Neural progenitor cell (in vitro differentiated cells): ENCODE measurements at regions not wholly inside any gene's neighbourhood (a gene's known extent, or its start where the extent isn't known, plus 50 kb on each side); places are given as distances from the start of the nearest gene placed in this dataset.

Experiments
- DNase-seq: peaks from one replicate; pipeline ENCODE4 v3.0.0-alpha.2; 2016; ENCODE audit warnings: low spot score
- H2AFZ ChIP-seq: fragments of 200-600 bp; sonication (generic); replicated peaks from 2 replicates; pipeline ENCODE4 v1.6.1; 2016; ENCODE audit warnings: antibody characterized with exemption
- H3F3A ChIP-seq: fragments of 200-600 bp; sonication (generic); 2 replicates; pipeline ENCODE4 v1.6.1; 2016; ENCODE audit warnings: antibody characterized with exemption, low read depth
- H3K27ac ChIP-seq: fragments of 200-600 bp; sonication (generic); 2 replicates; pipeline ENCODE4 v1.5.1; 2016; ENCODE audit warnings: mild to moderate bottlenecking
- H3K27me3 ChIP-seq: fragments of 200-600 bp; sonication (generic); 2 replicates; pipeline ENCODE4 v1.6.1; 2016; ENCODE audit warnings: mild to moderate bottlenecking, moderate library complexity
- H3K36me3 ChIP-seq: fragments of 200-600 bp; sonication (generic); 2 replicates; pipeline ENCODE4 v1.5.1; 2016
- H3K4me1 ChIP-seq: fragments of 200-600 bp; sonication (generic); 2 replicates; pipeline ENCODE4 v1.6.1; 2016; ENCODE audit warnings: mixed run types
- H3K4me2 ChIP-seq: fragments of 200-600 bp; sonication (generic); 2 replicates; pipeline ENCODE4 v1.6.1; 2016
- H3K4me3 ChIP-seq: fragments of 200-600 bp; sonication (generic); 2 replicates; pipeline ENCODE4 v1.5.1; 2016
- H3K79me2 ChIP-seq: fragments of 200-600 bp; sonication (generic); 2 replicates; pipeline ENCODE4 v1.6.1; 2016; ENCODE audit warnings: low read depth
- H3K9ac ChIP-seq: fragments of 200-600 bp; sonication (generic); 2 replicates; pipeline ENCODE4 v1.6.1; 2016
- H3K9me3 ChIP-seq: fragments of 200-600 bp; sonication (generic); 2 replicates; pipeline ENCODE4 v1.5.1; 2016; ENCODE audit warnings: low read depth
- H4K20me1 ChIP-seq: fragments of 200-600 bp; sonication (generic); 2 replicates; pipeline ENCODE4 v1.6.1; 2016; ENCODE audit warnings: low read depth
- H3K27ac Mint-ChIP-seq: 3 replicates; pipeline ENCODE4 v1.8.0; 2021; ENCODE audit warnings: mixed read lengths
- H3K27me3 Mint-ChIP-seq: 2 replicates; pipeline ENCODE4 v1.8.0; 2022; ENCODE audit warnings: low read depth, mild to moderate bottlenecking, inconsistent platforms, moderate library complexity, mixed read lengths; ENCODE audit not compliant: insufficient read depth
- H3K36me3 Mint-ChIP-seq: 3 replicates; pipeline ENCODE4 v1.8.0; 2021; ENCODE audit warnings: mixed read lengths
- H3K4me1 Mint-ChIP-seq: 3 replicates; pipeline ENCODE4 v1.8.0; 2021; ENCODE audit warnings: mixed read lengths
- H3K4me3 Mint-ChIP-seq: 3 replicates; pipeline ENCODE4 v1.8.0; 2021; ENCODE audit warnings: mild to moderate bottlenecking, moderate library complexity, mixed read lengths
- H3K9me3 Mint-ChIP-seq: 3 replicates; pipeline ENCODE4 v1.8.0; 2020; ENCODE audit warnings: mixed read lengths
- CTCF ChIP-seq: fragments of 200-600 bp; sonication (generic); IDR thresholded peaks from 2 replicates; pipeline ENCODE4 v1.5.1; 2017; ENCODE audit warnings: antibody characterized with exemption, mild to moderate bottlenecking
- EZH2 ChIP-seq: fragments of 200-600 bp; sonication (generic); IDR thresholded peaks from 2 replicates; pipeline ENCODE4 v1.6.1; 2017; ENCODE audit warnings: antibody characterized with exemption, mild to moderate bottlenecking, moderate library complexity
- EZH2phosphoT487 ChIP-seq: fragments of 200-600 bp; sonication (generic); IDR thresholded peaks from 2 replicates; pipeline ENCODE4 v1.6.1; 2017; ENCODE audit warnings: antibody characterized with exemption

DNA sequence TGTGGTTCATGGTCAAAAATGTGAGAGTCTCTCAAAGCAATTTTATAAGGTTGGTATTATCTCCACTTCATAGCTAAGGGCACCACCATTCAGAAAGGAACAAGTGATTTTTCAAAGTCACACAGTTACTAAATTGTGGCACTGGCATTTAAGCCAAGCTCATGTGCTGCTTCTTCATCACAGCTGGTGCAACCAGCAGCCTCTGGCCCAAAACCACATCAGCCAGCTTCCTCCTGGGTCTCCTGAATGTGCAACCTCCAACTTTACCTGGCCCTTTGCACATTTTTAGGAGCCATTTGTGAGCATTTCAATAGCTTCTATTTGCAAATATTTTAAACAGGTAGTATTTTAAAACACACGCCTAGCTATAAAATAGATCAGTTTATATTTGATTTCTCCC lies 293.7 kb downstream of the BCL11A start:
- peaks cover 28% of the 10 kb centered on the region for H3K4me1 Mint-ChIP-seq
- H3K27me3 Mint-ChIP-seq: peaks cover 8% of the 10 kb centered on the region

GRCh38 chr2:60252581-60253150 lies 300.8 kb downstream of the BCL11A start:
- H3K4me2 ChIP-seq: no peak overlapping the region
- H3K4me3 ChIP-seq: no peak overlapping the region
- H3K27ac ChIP-seq: no peak overlapping the region
- H3K4me1 Mint-ChIP-seq: peaks cover 4% of the 10 kb centered on the region
- H3K27me3 ChIP-seq: no peaks in the 10 kb centered on the region
- peaks cover 6% of the 10 kb centered on the region for H3K4me1 ChIP-seq
- no peaks in the 10 kb centered on the region for H3K36me3 ChIP-seq
- no peaks in the 10 kb centered on the region for H3K79me2 ChIP-seq
- no peaks in the 10 kb centered on the region for H3K9me3 Mint-ChIP-seq
- H3K27me3 Mint-ChIP-seq: no peaks in the 10 kb centered on the region
- no peak overlapping the region for H3K27ac Mint-ChIP-seq
- H3K4me3 Mint-ChIP-seq: no peak overlapping the region
- no peak overlapping the region for H3K9ac ChIP-seq
- H3K36me3 Mint-ChIP-seq: no peaks in the 10 kb centered on the region
- no peaks in the 10 kb centered on the region for H4K20me1 ChIP-seq
- TF ChIP-seq EZH2phosphoT487 (no peak), CTCF (no peak), EZH2 (no peak)
- no peak overlapping the region for H2AFZ ChIP-seq
- H3K9me3 ChIP-seq: no peaks in the 10 kb centered on the region
- peaks cover 6% of the 10 kb centered on the region for H3F3A ChIP-seq
- DNase-seq: no peak

More for the DNA sequence above, 293.7 kb downstream of the BCL11A start:
- H3K27ac ChIP-seq: no peak overlapping the region
- no peak overlapping the region for H3K9ac ChIP-seq
- DNase-seq: no peak
- H3K36me3 Mint-ChIP-seq: no peaks in the 10 kb centered on the region
- peaks cover 3% of the 10 kb centered on the region for H3K9me3 Mint-ChIP-seq
- H4K20me1 ChIP-seq: no peaks in the 10 kb centered on the region
- H3K4me1 ChIP-seq: peaks cover 13% of the 10 kb centered on the region
- H3K4me3 Mint-ChIP-seq: no peak overlapping the region
- no peaks in the 10 kb centered on the region for H3F3A ChIP-seq
- H3K4me3 ChIP-seq: no peak overlapping the region
- H3K27me3 ChIP-seq: no peaks in the 10 kb centered on the region
- no peak overlapping the region for H3K4me2 ChIP-seq
- H3K9me3 ChIP-seq: no peaks in the 10 kb centered on the region
- no peaks in the 10 kb centered on the region for H3K79me2 ChIP-seq
- TF ChIP-seq EZH2phosphoT487 (no peak), CTCF (no peak), EZH2 (no peak)
- no peak overlapping the region for H2AFZ ChIP-seq
- no peak overlapping the region for H3K27ac Mint-ChIP-seq
- no peaks in the 10 kb centered on the region for H3K36me3 ChIP-seq

DNA sequence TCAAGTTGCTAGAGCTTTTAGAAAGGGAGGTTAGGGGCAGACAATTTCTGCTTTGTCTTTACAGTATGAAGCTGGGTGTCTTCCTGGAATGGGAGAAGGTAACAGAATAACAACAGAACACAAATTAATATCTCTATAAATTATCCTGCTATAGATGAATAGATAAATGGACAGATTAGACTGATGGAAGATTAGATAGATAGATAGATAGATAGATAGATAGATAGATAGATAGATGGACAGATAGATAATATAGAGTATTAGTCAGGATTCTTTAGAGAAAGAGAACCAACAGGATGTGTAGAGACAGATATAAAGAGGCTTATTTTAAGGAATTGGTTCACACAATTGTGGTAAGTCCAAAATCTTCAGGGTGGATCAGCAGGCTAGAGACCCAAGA lies 302.2 kb downstream of the BCL11A start:
- no peak for TF ChIP-seq EZH2
- no peak for TF ChIP-seq EZH2phosphoT487
- TF ChIP-seq CTCF: no peak
- Histone ChIP-seq H3K27me3 (no peaks in the 10 kb centered on the region), H3K79me2 (no peaks in the 10 kb centered on the region), H3K9me3 (no peaks in the 10 kb centered on the region), H4K20me1 (no peaks in the 10 kb centered on the region), H3F3A (peaks cover 20% of the 10 kb centered on the region), H3K4me1 (peaks cover 15% of the 10 kb centered on the region), H3K9ac (no peak overlapping the region), H3K36me3 (no peaks in the 10 kb centered on the region), H3K4me2 (no peak overlapping the region), H3K27ac (no peak overlapping the region), H3K4me3 (no peak overlapping the region), H2AFZ (no peak overlapping the region)
- Mint-ChIP-seq H3K4me1 (peaks cover 14% of the 10 kb centered on the region), H3K36me3 (no peaks in the 10 kb centered on the region), H3K27ac (no peak overlapping the region), H3K4me3 (no peak overlapping the region), H3K27me3 (no peaks in the 10 kb centered on the region), H3K9me3 (no peaks in the 10 kb centered on the region)
- no peak for DNase-seq
